IMR-90 (cell line): ENCODE measurements at regions not wholly inside any gene's neighbourhood (a gene's known extent, or its start where the extent isn't known, plus 50 kb on each side); places are given as distances from the start of the nearest gene placed in this dataset.

Experiments used
- ATAC-seq: fragments of 200-7000 bp; cut with Tn5 transposase; 2 replicates; pipeline ENCODE4 v1.9.1; 2020; ENCODE audit warnings: low read depth, mild to moderate bottlenecking, moderate library complexity
- BruUV-seq: library from RNA; stranded (reverse); fragments of 400-500 nt; replicated peaks from 2 replicates; lab custom pipeline; 2021; lab: Mats Ljungman, UMichigan
- CTCF ChIA-PET: fragments of 300-600 bp; formaldehyde crosslinking; extraction: SDS; loops from one replicate; lab custom pipeline; 2021; ENCODE audit warnings: antibody characterized with exemption; lab: Yijun Ruan, JAX
- POLR2A ChIA-PET: fragments of 300-600 bp; sonication (Branson Sonifier 250); formaldehyde crosslinking; loops from one replicate; lab custom pipeline; 2022; ENCODE audit warnings: antibody characterized with exemption; ENCODE audit not compliant: unreplicated experiment; lab: Charles Lee
- DNase-seq: peaks from one replicate; pipeline ENCODE4 v3.0.0; 2013
- H2AFZ ChIP-seq: replicated peaks from 2 replicates; pipeline ENCODE3; 2013; ENCODE audit warnings: low read length, mild to moderate bottlenecking; ENCODE audit not compliant: poor library complexity
- H2AK5ac ChIP-seq: 2 replicates; pipeline ENCODE4 v1.6.1; 2013; ENCODE audit warnings: low read depth, low read length, inconsistent platforms
- H2AK9ac ChIP-seq: replicated peaks from 2 replicates; pipeline ENCODE3; 2013; ENCODE audit warnings: mild to moderate bottlenecking, low read depth, low read length, moderate library complexity; ENCODE audit not compliant: poor library complexity
- H2BK120ac ChIP-seq: 2 replicates; pipeline ENCODE4 v1.6.1; 2013; ENCODE audit warnings: low read depth, low read length, inconsistent platforms
- H2BK15ac ChIP-seq: 3 replicates; pipeline ENCODE4 v1.6.1; 2013; ENCODE audit warnings: low read depth, low read length, inconsistent platforms
- H2BK20ac ChIP-seq: 2 replicates; pipeline ENCODE4 v1.6.1; 2013; ENCODE audit warnings: low read depth, mild to moderate bottlenecking, inconsistent platforms, low read length, moderate library complexity
- H2BK5ac ChIP-seq: 2 replicates; pipeline ENCODE4 v1.6.1; 2013; ENCODE audit warnings: mild to moderate bottlenecking, low read depth, low read length, inconsistent platforms; ENCODE audit not compliant: poor library complexity, severe bottlenecking
- H3K14ac ChIP-seq: replicated peaks from 2 replicates; pipeline ENCODE4 v1.6.1; 2013; ENCODE audit warnings: low read depth, low read length, inconsistent platforms
- H3K18ac ChIP-seq: 2 replicates; pipeline ENCODE4 v1.6.1; 2013; ENCODE audit warnings: low read depth, low read length, control low read depth
- H3K23ac ChIP-seq: 2 replicates; pipeline ENCODE4 v1.6.1; 2013; ENCODE audit warnings: low read depth, low read length, inconsistent platforms
- H3K27ac ChIP-seq: 2 replicates; pipeline ENCODE4 v1.5.1; 2013; ENCODE audit warnings: mild to moderate bottlenecking, control low read depth, low read length; ENCODE audit not compliant: insufficient read depth
- H3K27me3 ChIP-seq: 2 replicates; pipeline ENCODE4 v1.6.1; 2013; ENCODE audit warnings: low read length; ENCODE audit not compliant: control insufficient read depth, insufficient read depth
- H3K36me3 ChIP-seq: 2 replicates; pipeline ENCODE4 v1.6.1; 2013; ENCODE audit warnings: low read length, mixed read lengths; ENCODE audit not compliant: control insufficient read depth, insufficient read depth
- H3K4ac ChIP-seq: 2 replicates; pipeline ENCODE4 v1.6.1; 2013; ENCODE audit warnings: low read depth, low read length, inconsistent platforms
- H3K4me1 ChIP-seq: 2 replicates; pipeline ENCODE4 v1.6.1; 2013; ENCODE audit warnings: low read length, mixed read lengths; ENCODE audit not compliant: control insufficient read depth, insufficient read depth
- H3K4me2 ChIP-seq: 2 replicates; pipeline ENCODE4 v1.6.1; 2013; ENCODE audit warnings: low read depth, mild to moderate bottlenecking, control low read depth, low read length, moderate library complexity
- H3K4me3 ChIP-seq: 2 replicates; pipeline ENCODE4 v1.5.1; 2013; ENCODE audit warnings: low read depth, mild to moderate bottlenecking, control low read depth, low read length, moderate library complexity; ENCODE audit not compliant: insufficient read depth
- H3K56ac ChIP-seq: 2 replicates; pipeline ENCODE4 v1.6.1; 2013; ENCODE audit warnings: low read length, inconsistent platforms; ENCODE audit not compliant: insufficient read depth; ENCODE audit errors: extremely low read depth
- H3K79me1 ChIP-seq, 2 experiments: 2 replicates each; pipeline ENCODE4 v1.6.1; 2013; ENCODE audit warnings: low read length in 2 of 2, inconsistent platforms in 1 of 2, low read depth in 1 of 2
- H3K9ac ChIP-seq: 2 replicates; pipeline ENCODE4 v1.6.1; 2013; ENCODE audit warnings: low read depth, low read length, control low read depth
- H3K9me1 ChIP-seq: 2 replicates; pipeline ENCODE4 v1.6.1; 2013; ENCODE audit warnings: low read length, inconsistent platforms; ENCODE audit not compliant: insufficient read depth
- H3K9me3 ChIP-seq: 2 replicates; pipeline ENCODE4 v1.6.1; 2013; ENCODE audit warnings: low read length; ENCODE audit not compliant: control insufficient read depth, insufficient read depth
- H4K20me1 ChIP-seq: 2 replicates; pipeline ENCODE4 v1.6.1; 2013; ENCODE audit warnings: low read length, inconsistent platforms; ENCODE audit not compliant: insufficient read depth
- H4K5ac ChIP-seq: 2 replicates; pipeline ENCODE4 v1.6.1; 2013; ENCODE audit warnings: mild to moderate bottlenecking, low read depth, low read length, control low read depth
- H4K8ac ChIP-seq, 2 experiments: 2 replicates each; pipeline ENCODE4 v1.6.1; 2013; ENCODE audit warnings: low read depth in 2 of 2, low read length in 2 of 2, control low read depth in 1 of 2, inconsistent platforms in 1 of 2
- H4K91ac ChIP-seq: 2 replicates; pipeline ENCODE4 v1.6.1; 2013; ENCODE audit warnings: low read depth, low read length, inconsistent platforms; ENCODE audit not compliant: insufficient read depth
- CEBPB ChIP-seq: IDR thresholded peaks from 2 replicates; pipeline ENCODE4 v1.6.1; 2012; ENCODE audit warnings: low read depth, low read length, improper control_type of control experiment
- CHD1 ChIP-seq: IDR thresholded peaks from 2 replicates; pipeline ENCODE4 v1.6.1; 2012; ENCODE audit warnings: low read depth, low read length, improper control_type of control experiment
- MAFK ChIP-seq: IDR thresholded peaks from 2 replicates; pipeline ENCODE4 v1.6.1; 2012; ENCODE audit warnings: low read depth, low read length, improper control_type of control experiment
- MAZ ChIP-seq: IDR thresholded peaks from 2 replicates; pipeline ENCODE4 v1.6.1; 2012; ENCODE audit warnings: low read depth, mild to moderate bottlenecking, low read length, improper control_type of control experiment, moderate library complexity, borderline replicate concordance
- NFE2L2 ChIP-seq: fragments of 150-350 bp; IDR thresholded peaks from 2 replicates; pipeline ENCODE4 v1.6.1; 2016; ENCODE audit warnings: low read depth, mild to moderate bottlenecking, low read length
- POLR2A ChIP-seq: IDR thresholded peaks from 2 replicates; pipeline ENCODE4 v1.6.1; 2012; ENCODE audit warnings: mild to moderate bottlenecking, low read depth, low read length
- RAD21 ChIP-seq: IDR thresholded peaks from 2 replicates; pipeline ENCODE4 v1.6.1; 2012; ENCODE audit warnings: low read length, improper control_type of control experiment
- WGBS, 2 experiments: methylation state at CpG; one replicate each; pipeline versions ENCODE4 v1.1.5 to v1.1.7; 2013; ENCODE audit warnings: missing lambda C conversion rate in 2 of 2; ENCODE audit not compliant: insufficient read length in 1 of 2; ENCODE audit errors: extremely low coverage in 2 of 2; 5-methylcytosine and 5-hydroxymethylcytosine counted together
- dilution Hi-C: fragments of 300-500 bp; cut with HindIII; formaldehyde crosslinking; loops from one replicate; pipeline ENCODE4 v1.14.3; 2018; ENCODE audit warnings: low sequenced_read_pairs; ENCODE audit not compliant: unreplicated experiment
- in situ Hi-C: fragments of 300-500 bp; cut with MboI; formaldehyde crosslinking; loops from 3 replicates; pipeline ENCODE4 v1.14.3; 2019; ENCODE audit warnings: low sequenced_read_pairs, inconsistent platforms, mixed read lengths
- intact Hi-C: fragments of 100-400 bp; cut with micrococcal nuclease; formaldehyde crosslinking; loops from 2 replicates; pipeline ENCODE4 v1.10.0; 2022
- TF ChIP-seq, protein P1 (sequence below): fragments of 150-350 bp; IDR thresholded peaks from 2 replicates; pipeline ENCODE4 v1.6.1; 2017; ENCODE audit warnings: mild to moderate bottlenecking, antibody characterized with exemption, low read length, low read depth

DNA sequence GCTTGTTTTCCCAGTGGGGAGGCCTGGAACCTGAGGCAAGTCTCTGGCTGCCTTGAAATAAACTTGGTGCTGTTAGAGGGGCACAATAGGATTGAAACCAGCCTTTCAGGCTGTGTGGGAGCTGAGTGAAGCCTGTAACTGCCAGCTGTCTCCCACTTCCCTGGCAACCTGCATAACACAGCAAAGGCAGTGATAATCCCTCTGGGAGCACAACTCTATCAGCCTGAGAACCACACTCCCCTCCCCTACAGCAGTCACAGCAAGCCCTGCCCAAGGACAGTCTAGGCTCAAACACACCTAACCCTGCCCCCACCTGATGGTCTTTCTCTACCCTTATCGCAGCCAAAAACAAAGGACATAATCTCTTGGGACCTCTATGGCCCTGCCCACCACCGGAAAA, 683.8 kb upstream of the ATXN8OS start:
- TF ChIP-seq POLR2A = no peak
- no peak for TF ChIP-seq RAD21
- no peak for TF ChIP-seq CHD1
- TF ChIP-seq NFE2L2 = no peak
- TF ChIP-seq, protein P1, sequence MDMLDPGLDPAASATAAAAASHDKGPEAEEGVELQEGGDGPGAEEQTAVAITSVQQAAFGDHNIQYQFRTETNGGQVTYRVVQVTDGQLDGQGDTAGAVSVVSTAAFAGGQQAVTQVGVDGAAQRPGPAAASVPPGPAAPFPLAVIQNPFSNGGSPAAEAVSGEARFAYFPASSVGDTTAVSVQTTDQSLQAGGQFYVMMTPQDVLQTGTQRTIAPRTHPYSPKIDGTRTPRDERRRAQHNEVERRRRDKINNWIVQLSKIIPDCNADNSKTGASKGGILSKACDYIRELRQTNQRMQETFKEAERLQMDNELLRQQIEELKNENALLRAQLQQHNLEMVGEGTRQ = no peak
- no peak for TF ChIP-seq MAFK
- no peak for TF ChIP-seq CEBPB
- no peak for TF ChIP-seq MAZ
- Histone ChIP-seq H3K18ac (no peak overlapping the region), H3K27me3 (no peaks in the 10 kb centered on the region), H2AK9ac (no peak overlapping the region), H3K4me3 (no peak overlapping the region), H2AFZ (no peak overlapping the region), H3K79me1 (no peaks in the 10 kb centered on the region), H3K9me3 (peaks cover 31% of the 10 kb centered on the region), H2AK5ac (no peak overlapping the region), H4K91ac (no peak overlapping the region), H4K5ac (no peak overlapping the region), H2BK15ac (no peak overlapping the region), H3K4me1 (no peaks in the 10 kb centered on the region), H3K56ac (no peak overlapping the region), H3K27ac (no peak overlapping the region), H3K4me2 (no peak overlapping the region), H3K9ac (no peak overlapping the region), H3K23ac (no peak overlapping the region), H3K36me3 (no peaks in the 10 kb centered on the region), H2BK120ac (no peak overlapping the region), H4K8ac (no peak overlapping the region), H3K14ac (no peak overlapping the region), H3K4ac (no peak overlapping the region), H4K20me1 (no peaks in the 10 kb centered on the region), H2BK5ac (no peak overlapping the region), H3K9me1 (no peaks in the 10 kb centered on the region), H2BK20ac (no peak overlapping the region)
- POLR2A ChIA-PET = no interaction called here
- dilution Hi-C loops (no loop called here), in situ Hi-C loops (no loop called here), intact Hi-C loops (no loop called here)
- ATAC-seq (no peak), DNase-seq (no peak)
- CTCF ChIA-PET = no interaction called here
- WGBS, 2 experiments = no CpG with 5 or more reads among the region's 2 CpGs
- no TSS peak for BruUV-seq
